ENCODE measurements at regions not wholly inside any gene's neighbourhood (a gene's known extent, or its start where the extent isn't known, plus 50 kb on each side); places are given as distances from the start of the nearest gene placed in this dataset.

DNA sequence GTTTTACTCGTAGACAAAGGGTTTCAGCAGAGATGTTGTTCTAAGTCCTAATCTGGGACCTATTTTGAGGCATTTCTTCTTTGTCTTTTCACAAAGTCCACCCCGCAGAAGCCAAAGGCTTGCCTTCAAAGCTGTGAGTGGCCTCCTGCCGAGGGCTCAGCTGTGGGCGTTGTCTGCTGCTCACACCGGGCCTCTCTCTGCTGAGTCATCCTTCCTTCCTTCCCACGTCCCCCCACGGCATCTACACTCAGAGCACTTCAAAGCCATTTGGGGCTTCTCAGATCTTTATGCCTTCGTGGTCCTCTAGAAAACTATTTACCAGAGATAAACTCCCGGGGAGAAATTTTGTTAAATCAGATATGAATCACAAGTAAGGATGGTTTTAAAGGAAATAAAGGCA is 115.9 kb upstream of the TMPO start:
- ATAC-seq (replicated peaks) = peak; percentile 82
- no peaks in the 10 kb centered on the region for H3K9me3 Mint-ChIP-seq

DNA sequence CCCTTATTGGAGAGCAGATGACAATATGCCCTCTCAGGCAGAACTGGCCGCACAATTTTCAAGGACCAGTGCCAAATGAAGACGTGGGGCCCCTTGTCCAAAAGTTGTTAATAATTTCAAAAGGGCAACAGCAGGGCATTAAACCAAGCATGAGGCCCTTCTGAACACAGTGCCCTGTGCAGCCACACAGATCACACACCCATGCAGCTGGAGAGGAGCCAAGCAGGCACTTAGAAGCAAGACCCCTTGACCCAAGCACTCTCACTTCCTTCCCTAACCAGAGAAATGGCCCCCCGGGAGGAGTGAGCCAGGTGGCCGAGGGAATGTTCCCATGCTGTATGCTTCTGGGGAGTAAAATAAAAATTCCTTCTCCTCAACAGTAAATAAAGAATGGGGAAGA is 114.0 kb upstream of the TMPO start:
- peaks cover 23% of the 10 kb centered on the region for H3K4me1 Mint-ChIP-seq
- H3K27me3 Mint-ChIP-seq = no peaks in the 10 kb centered on the region
- no peak for ATAC-seq (replicated peaks)
- no peaks in the 10 kb centered on the region for H3K36me3 Mint-ChIP-seq (ENCODE audit: low read depth)
- H3K4me3 Mint-ChIP-seq = no peak overlapping the region
- H3K27ac Mint-ChIP-seq = no peak overlapping the region
- H3K9me3 Mint-ChIP-seq = no peaks in the 10 kb centered on the region

More for the DNA sequence above, 115.9 kb upstream of the TMPO start:
- Mint-ChIP-seq H3K27me3 (no peaks in the 10 kb centered on the region), H3K27ac (peak overlapping the region; percentile 49), H3K4me3 (peak overlapping the region; percentile 64), H3K36me3 (ENCODE audit: low read depth) (no peaks in the 10 kb centered on the region), H3K4me1 (peaks cover 18% of the 10 kb centered on the region)

DNA sequence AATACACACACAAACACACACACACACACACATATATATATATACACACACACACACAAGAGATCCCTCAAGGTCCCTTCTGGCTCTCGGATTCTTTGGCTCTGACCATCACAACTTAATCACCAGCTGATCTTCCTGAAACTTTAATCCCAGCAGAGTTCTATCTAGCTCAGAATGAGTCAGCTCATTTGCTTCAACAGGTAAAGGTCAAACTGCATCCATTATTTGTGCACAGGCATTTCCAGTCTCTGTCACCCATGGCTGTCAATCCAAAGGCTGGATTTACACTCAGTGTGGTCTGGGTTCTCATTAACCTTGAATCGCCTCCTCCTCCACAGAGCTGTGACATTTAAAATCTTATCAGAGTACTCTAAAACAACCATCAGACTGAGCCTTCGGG is 113.3 kb upstream of the TMPO start:
- Mint-ChIP-seq H3K4me1 (peaks cover 24% of the 10 kb centered on the region), H3K27ac (no peak overlapping the region)
- no peak for ATAC-seq (replicated peaks)

DNA sequence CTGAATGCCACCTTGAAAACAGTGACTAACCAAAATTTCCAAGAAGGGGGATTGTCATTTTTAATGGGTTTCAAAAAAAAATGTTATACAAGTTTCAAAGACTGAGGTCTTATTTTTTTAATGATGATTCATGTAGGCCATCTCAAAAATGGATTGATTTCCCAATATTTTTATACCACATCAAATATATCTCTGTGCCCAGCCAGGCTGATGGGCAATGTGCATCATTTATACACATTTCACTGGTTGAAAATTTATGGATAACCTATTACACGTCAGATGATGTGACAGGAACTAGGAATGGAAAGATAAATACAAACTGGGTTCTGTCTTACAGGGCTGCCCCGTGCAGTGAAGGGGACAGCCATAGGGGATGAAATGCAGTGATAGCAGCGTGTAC is 112.7 kb upstream of the TMPO start:
- Mint-ChIP-seq H3K4me1 (peaks cover 18% of the 10 kb centered on the region), H3K27ac (no peak overlapping the region), H3K27me3 (no peaks in the 10 kb centered on the region), H3K4me3 (no peak overlapping the region), H3K9me3 (no peaks in the 10 kb centered on the region), H3K36me3 (ENCODE audit: low read depth) (no peaks in the 10 kb centered on the region)
- ATAC-seq (replicated peaks) = no peak

More for the DNA sequence above, 113.3 kb upstream of the TMPO start:
- Mint-ChIP-seq H3K4me3 (no peak overlapping the region), H3K27me3 (no peaks in the 10 kb centered on the region), H3K36me3 (ENCODE audit: low read depth) (no peaks in the 10 kb centered on the region), H3K9me3 (no peaks in the 10 kb centered on the region)

DNA sequence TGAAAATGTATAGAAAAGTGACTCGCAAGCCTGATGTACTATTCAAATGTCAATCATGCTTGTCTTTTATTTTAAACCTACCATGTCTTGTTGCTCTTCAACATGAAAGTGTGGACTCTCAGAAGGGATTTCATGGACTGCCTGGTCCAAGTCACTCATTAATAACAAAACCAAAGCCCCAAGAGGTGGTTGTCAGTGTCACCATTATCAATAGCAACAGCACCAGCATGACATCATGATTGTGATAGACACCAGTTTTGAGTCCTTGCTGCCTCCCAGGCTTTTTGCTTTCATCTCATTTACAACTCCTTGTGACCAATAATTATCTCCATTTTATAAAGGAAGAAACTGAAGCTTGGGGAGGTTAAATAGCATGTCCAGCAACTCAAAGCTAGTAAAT is 112.0 kb upstream of the TMPO start:
- H3K4me3 Mint-ChIP-seq = no peak overlapping the region

DNA sequence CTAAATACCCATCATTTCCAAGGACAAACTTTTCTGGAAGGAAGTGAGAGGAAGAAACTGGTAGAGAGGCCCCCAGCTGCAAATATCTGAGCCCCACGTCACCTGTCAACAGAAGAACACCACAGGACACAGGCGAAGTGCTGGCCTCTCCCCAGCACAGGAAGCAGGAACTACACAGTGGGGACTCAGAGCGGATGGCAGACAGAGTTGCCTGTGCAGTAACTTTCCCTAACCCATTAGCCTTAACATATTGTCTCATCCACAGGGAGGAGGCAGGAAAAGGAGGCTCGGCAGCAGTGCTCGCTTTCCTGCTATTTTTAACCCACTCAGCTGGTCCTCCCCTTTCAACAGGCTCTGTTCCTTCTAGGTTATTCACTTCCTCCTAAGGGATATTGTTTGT is 111.5 kb upstream of the TMPO start:
- Mint-ChIP-seq H3K27me3 (no peaks in the 10 kb centered on the region), H3K4me3 (no peak overlapping the region), H3K4me1 (peaks cover 18% of the 10 kb centered on the region), H3K27ac (no peak overlapping the region), H3K36me3 (ENCODE audit: low read depth) (no peaks in the 10 kb centered on the region), H3K9me3 (no peaks in the 10 kb centered on the region)
- ATAC-seq (replicated peaks) = no peak

More for the DNA sequence above, 112.0 kb upstream of the TMPO start:
- no peak for ATAC-seq (replicated peaks)
- H3K9me3 Mint-ChIP-seq = no peaks in the 10 kb centered on the region
- peaks cover 18% of the 10 kb centered on the region for H3K4me1 Mint-ChIP-seq
- no peaks in the 10 kb centered on the region for H3K36me3 Mint-ChIP-seq (ENCODE audit: low read depth)
- no peaks in the 10 kb centered on the region for H3K27me3 Mint-ChIP-seq
- no peak overlapping the region for H3K27ac Mint-ChIP-seq

DNA sequence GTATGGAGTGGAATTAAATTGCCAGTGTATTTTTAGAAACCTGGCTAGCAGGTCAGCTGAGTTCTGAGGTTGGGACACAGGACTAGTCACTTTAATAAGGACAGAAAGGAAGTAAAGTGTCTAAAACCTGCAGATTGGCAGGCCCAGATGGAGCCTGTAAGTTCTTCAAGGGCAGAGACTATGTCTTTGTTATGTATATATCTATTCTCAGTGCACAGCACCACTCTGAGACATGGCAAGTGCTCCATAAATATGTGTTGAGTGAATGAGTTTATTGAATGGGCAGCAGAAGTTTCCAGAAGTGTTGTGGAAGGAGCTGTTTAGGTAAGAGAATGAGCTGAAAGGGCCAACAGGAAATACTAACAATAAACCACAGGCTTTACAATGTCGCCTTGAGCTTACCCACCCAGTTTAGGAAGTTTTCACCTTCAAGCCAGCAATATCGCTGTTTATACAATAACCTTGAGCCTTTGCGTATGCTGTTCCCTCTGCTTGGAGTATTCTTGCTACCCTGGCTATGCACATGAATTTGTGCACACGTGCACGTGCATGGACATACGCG is 109.5 kb upstream of the TMPO start:
- ATAC-seq (replicated peaks) = no peak
- Mint-ChIP-seq H3K27me3 (no peaks in the 10 kb centered on the region), H3K9me3 (no peaks in the 10 kb centered on the region), H3K4me3 (no peak overlapping the region), H3K36me3 (ENCODE audit: low read depth) (no peaks in the 10 kb centered on the region), H3K4me1 (peaks cover 5% of the 10 kb centered on the region), H3K27ac (no peak overlapping the region)

DNA sequence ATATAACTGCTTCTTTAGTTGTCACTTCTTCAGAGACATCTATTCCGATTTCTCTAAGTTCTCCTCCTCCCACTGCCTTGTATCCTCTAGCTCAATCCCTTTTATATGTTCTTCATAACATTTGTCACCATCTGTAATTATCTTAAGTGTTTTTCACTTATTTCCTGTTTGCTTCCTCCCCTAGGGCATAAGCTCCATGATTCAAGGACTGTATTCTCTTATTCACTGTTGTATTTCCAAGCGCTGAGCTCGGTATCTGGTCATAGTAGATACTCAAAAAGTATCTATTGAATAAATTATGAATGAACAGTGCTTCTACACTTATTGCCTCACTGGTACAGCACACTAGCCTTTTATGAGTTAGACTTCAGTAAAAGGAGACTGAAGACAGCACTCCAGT is 109.0 kb upstream of the TMPO start:
- ATAC-seq (replicated peaks) = no peak
- Mint-ChIP-seq H3K4me3 (no peak overlapping the region), H3K9me3 (no peaks in the 10 kb centered on the region), H3K4me1 (peaks cover 5% of the 10 kb centered on the region), H3K27me3 (no peaks in the 10 kb centered on the region), H3K27ac (no peak overlapping the region), H3K36me3 (ENCODE audit: low read depth) (no peaks in the 10 kb centered on the region)

DNA sequence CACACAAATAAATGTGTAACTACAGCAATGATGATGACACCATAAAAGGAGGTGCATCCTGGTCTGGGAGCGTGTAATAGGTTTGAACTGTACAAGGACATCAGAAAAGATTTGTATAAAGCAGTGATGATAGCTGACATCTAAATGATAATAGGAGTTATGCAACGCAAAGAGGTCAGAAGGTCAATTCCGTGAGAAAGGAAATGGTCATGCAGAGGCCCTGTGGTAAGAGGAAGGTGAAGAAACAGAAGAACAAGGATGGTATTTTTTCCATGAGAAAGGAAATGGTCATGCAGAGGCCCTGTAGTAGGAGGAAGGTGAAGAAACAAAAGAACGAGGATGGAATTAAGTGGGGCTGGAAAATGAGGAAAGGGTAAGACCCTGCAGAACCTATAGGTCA is 106.7 kb upstream of the TMPO start:
- no peak overlapping the region for H3K4me3 Mint-ChIP-seq
- no peaks in the 10 kb centered on the region for H3K27me3 Mint-ChIP-seq
- no peaks in the 10 kb centered on the region for H3K9me3 Mint-ChIP-seq
- no peak for ATAC-seq (replicated peaks)
- H3K27ac Mint-ChIP-seq = no peak overlapping the region
- H3K36me3 Mint-ChIP-seq (ENCODE audit: low read depth) = no peaks in the 10 kb centered on the region
- peaks cover 5% of the 10 kb centered on the region for H3K4me1 Mint-ChIP-seq

DNA sequence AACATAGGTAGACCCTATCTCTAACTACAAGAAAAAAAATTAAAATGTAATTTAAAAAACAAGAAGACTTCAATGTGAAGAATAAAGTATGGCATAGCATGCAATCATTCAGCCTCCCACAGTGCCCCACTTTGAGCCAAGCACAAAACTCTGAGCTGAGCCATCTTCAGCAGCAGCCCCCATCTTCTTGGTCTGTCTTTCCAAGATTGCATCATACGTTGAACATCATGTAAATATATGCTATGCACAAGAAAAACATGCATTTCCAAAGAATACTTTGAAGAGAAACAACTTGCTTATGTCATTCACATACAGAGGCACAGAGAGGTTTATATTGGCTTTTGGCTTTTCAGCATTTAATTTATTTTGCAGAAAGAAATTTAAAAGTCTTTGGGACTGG is 105.8 kb upstream of the TMPO start:
- no peak overlapping the region for H3K4me3 Mint-ChIP-seq
- no peak overlapping the region for H3K27ac Mint-ChIP-seq
- no peak for ATAC-seq (replicated peaks)
- H3K4me1 Mint-ChIP-seq = peaks cover 5% of the 10 kb centered on the region
- H3K27me3 Mint-ChIP-seq = peaks cover 2% of the 10 kb centered on the region
- H3K9me3 Mint-ChIP-seq = no peaks in the 10 kb centered on the region
- H3K36me3 Mint-ChIP-seq (ENCODE audit: low read depth) = no peaks in the 10 kb centered on the region

DNA sequence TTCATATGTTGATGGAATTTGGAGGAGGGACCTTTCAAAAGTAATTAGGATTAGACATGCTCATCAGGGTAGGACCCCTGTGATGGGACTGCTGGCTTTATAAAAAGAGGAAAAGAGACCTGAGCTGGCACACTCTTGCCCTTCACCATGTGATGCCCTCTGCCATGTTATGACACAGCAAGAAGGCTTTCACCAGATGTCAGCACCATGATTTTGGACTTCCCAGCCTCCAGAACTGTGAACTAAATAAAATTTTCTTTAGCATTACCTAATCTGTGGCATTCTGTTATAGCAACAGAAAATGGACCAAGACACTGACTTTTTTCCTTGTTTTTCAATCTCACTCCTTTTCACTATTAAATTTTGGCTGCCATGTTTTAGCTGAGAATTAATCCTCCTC is 105.0 kb upstream of the TMPO start:
- ATAC-seq (replicated peaks) = no peak
- no peaks in the 10 kb centered on the region for H3K9me3 Mint-ChIP-seq
- H3K27me3 Mint-ChIP-seq = peaks cover 4% of the 10 kb centered on the region
- H3K36me3 Mint-ChIP-seq (ENCODE audit: low read depth) = no peaks in the 10 kb centered on the region
- H3K4me3 Mint-ChIP-seq = no peak overlapping the region
- H3K27ac Mint-ChIP-seq = no peak overlapping the region
- peaks cover 5% of the 10 kb centered on the region for H3K4me1 Mint-ChIP-seq

DNA sequence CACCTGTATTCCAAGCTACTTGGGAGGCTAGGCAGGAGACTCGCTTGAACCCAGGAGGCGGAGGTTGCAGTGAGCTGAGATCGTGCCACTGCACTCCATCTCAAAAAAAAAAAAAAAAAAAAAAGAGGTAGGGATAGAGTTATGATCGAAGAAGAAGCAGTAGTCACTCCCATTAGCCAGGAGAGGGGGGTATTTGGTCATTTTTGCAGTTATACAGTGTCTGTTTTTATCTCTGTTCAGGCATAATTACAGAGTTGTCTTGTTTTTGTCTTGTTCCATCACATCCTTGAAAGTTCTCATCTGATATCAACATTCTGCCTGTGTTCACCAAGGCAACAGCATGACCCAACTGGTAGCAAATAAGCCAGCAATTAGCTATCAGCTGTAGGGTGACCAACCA is 98.5 kb upstream of the TMPO start:
- Mint-ChIP-seq H3K36me3 (ENCODE audit: low read depth) (no peaks in the 10 kb centered on the region), H3K27ac (no peak overlapping the region), H3K9me3 (no peaks in the 10 kb centered on the region), H3K4me1 (no peaks in the 10 kb centered on the region), H3K27me3 (peaks cover 22% of the 10 kb centered on the region), H3K4me3 (no peak overlapping the region)
- no peak for ATAC-seq (replicated peaks)

DNA sequence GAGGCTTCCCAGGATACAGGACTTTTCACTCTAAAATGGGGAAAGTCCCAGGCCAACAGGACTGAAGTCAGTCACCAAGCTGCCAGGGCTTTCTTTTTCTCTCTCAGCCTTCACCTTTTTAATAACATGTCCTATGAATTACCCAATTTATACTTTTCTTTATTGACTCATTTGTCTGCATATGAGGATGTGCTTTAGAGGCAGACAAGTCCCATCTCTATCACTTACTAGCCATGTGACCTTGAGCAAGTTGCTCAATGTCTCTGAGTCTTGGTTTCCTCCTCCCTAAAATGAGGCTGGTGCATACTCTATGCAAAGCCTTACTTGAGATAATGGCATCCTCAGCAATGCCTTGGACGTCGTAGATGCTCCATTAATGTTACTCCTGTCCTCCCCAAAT is 98.1 kb upstream of the TMPO start:
- no peaks in the 10 kb centered on the region for H3K36me3 Mint-ChIP-seq (ENCODE audit: low read depth)
- no peak overlapping the region for H3K27ac Mint-ChIP-seq
- no peak overlapping the region for H3K4me3 Mint-ChIP-seq
- no peaks in the 10 kb centered on the region for H3K4me1 Mint-ChIP-seq
- peak; percentile 18 for ATAC-seq (replicated peaks)
- no peaks in the 10 kb centered on the region for H3K9me3 Mint-ChIP-seq
- H3K27me3 Mint-ChIP-seq = peaks cover 22% of the 10 kb centered on the region

DNA sequence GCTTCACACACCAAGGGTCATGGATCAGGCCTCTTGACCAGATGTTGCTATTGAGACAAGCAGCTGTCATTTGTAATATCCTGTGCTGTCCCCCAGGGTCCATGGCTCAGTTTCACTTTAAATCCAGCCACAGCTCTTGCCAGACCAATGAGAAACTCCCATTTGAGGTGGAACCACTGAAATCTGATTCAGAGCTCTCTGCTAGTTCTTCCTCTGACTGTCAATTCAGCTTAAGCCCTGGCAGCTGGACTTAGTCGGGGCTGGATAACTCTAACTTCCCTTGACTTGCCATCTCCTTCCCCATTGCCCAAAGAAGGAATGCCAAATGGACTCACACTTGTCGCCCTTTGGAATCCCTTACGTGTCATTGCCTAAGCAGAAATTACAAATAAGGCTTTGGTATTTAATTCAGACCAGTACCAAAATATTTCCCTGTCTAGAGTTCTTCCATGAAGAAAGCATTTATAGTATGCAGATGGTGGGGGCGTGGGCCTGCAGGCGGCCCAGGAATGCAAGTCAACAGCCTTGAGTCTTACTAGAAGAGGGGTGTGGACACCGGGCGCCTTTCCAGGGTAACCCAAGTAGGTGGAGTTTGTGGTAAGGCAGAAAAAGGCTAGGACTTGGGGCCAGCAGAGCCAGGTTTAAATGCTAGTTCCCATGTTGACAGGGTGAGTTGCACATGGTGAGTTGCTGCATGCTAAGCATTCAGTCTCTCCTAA is 96.9 kb upstream of the TMPO start:
- no peak for ATAC-seq (replicated peaks)
- H3K4me3 Mint-ChIP-seq = no peak overlapping the region
- no peaks in the 10 kb centered on the region for H3K9me3 Mint-ChIP-seq
- H3K4me1 Mint-ChIP-seq = no peaks in the 10 kb centered on the region
- peaks cover 22% of the 10 kb centered on the region for H3K27me3 Mint-ChIP-seq
- H3K27ac Mint-ChIP-seq = no peak overlapping the region
- H3K36me3 Mint-ChIP-seq (ENCODE audit: low read depth) = no peaks in the 10 kb centered on the region

DNA sequence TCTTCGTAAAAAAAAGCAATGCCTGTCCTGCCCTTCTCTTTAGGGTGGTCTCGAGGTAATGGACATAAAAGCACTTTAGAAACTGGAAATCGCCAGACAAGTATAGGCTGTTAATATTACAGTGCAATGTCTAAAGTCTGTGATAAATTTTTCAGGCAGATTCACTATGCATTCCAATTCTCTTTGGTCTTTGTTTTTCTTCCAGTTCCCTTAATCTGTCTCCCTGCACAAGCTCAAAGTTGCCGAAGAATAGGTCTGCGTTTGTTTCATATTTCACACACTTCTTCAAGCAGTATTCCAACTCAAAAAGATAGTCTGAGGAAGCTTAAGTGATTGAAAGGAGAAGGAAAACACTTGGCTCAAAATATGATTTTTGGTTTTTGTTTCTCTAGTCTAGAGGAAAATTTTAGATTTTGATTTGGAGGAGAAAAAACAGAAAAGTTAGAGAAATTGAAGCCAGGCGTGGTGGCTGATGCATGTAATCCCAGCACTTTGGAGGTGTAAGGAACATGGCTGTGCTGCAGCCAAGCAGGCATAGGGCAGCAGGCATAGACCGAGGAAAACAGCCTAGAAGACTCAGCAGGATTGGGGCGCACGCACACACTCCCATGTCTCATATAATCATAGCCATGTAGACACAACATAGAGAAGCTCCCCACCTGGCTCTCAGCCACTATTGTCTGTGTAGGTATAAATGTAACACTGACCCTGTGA is 96.2 kb upstream of the TMPO start:
- no peaks in the 10 kb centered on the region for H3K36me3 Mint-ChIP-seq (ENCODE audit: low read depth)
- H3K9me3 Mint-ChIP-seq = no peaks in the 10 kb centered on the region
- ATAC-seq (replicated peaks) = no peak
- H3K4me1 Mint-ChIP-seq = no peaks in the 10 kb centered on the region
- H3K27ac Mint-ChIP-seq = no peak overlapping the region
- H3K27me3 Mint-ChIP-seq = peaks cover 22% of the 10 kb centered on the region
- H3K4me3 Mint-ChIP-seq = no peak overlapping the region

Measured in activated T-helper 17 cell treated with anti-CD3 and anti-CD28 coated beads, Interleukin-2, amount 50 U/mL, for 72 hours (primary cell).